Colonic mucosa (tissue), 4 donors: ENCODE measurements at regions not wholly inside any gene's neighbourhood (a gene's known extent, or its start where the extent isn't known, plus 50 kb on each side); places are given as distances from the start of the nearest gene placed in this dataset.

ENCODE experiments used
- DNase-seq: peaks from one replicate; pipeline ENCODE4 v3.0.0-alpha.2; 2020
- H3K27ac ChIP-seq: fragments of 200-600 bp; one replicate; pipeline ENCODE4 v1.8.0; 2021
- H3K27me3 ChIP-seq: fragments of 200-600 bp; one replicate; pipeline ENCODE4 v1.8.0; 2021
- H3K36me3 ChIP-seq: fragments of 200-600 bp; one replicate; pipeline ENCODE4 v1.8.0; 2021
- H3K4me1 ChIP-seq: fragments of 200-600 bp; one replicate; pipeline ENCODE4 v1.8.0; 2021; ENCODE audit warnings: mild to moderate bottlenecking
- H3K4me3 ChIP-seq: fragments of 200-600 bp; one replicate; pipeline ENCODE4 v1.8.0; 2021
- H3K9ac ChIP-seq, 2 donors: one replicate each; pipeline ENCODE4 v1.7.0; 2013; ENCODE audit warnings: control low read depth in 2 of 2, low read depth in 2 of 2, low read length in 2 of 2
- H3K9me3 ChIP-seq: fragments of 200-600 bp; one replicate; pipeline ENCODE4 v1.8.0; 2021
- CTCF ChIP-seq: fragments of 200-600 bp; IDR thresholded peaks from one replicate; pipeline ENCODE4 v1.8.0; 2022; ENCODE audit warnings: antibody characterized with exemption, mild to moderate bottlenecking
- intact Hi-C: fragments of 100-400 bp; cut with DNase I; formaldehyde crosslinking; loops from one replicate; pipeline ENCODE4 v1.14.1; 2022
- donor health status: healthy.
- donor health status: DM: no; HTN: no; CAD: no.
- donor health status: DM: no; HTN: no; CAD: no.

DNA sequence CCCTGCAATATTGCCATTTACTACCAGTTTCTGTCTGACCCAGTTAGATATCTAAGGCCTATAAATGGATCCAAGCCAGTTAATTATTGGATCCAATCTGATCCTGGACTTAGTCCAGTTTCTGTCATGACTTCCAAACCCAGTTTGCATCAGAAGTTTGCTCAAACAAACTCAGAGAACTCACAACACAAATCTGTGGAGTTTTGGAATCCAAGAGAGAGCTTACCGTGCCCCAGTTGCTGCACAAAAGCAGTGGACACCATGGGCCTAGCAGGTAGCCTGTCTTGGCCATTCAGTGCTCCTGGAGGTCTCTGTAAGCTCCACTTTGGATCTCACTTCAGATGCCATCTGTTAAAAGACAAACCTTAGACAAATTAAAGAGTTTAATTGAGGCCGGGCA lies 174.5 kb downstream of the AASDH start:
- no peak for DNase-seq
- Histone ChIP-seq H3K27ac (no peak overlapping the region), H3K9ac (no peak overlapping the region)

GRCh38 chr4:56211202-56211601 lies 176.1 kb downstream of the AASDH start:
- intact Hi-C loops: no loop called here
- no peak for DNase-seq
- Histone ChIP-seq H3K27me3 (no peaks in the 10 kb centered on the region), H3K36me3 (no peaks in the 10 kb centered on the region), H3K9ac (no peak overlapping the region), H3K4me3 (no peak overlapping the region), H3K4me1 (no peaks in the 10 kb centered on the region), H3K27ac (no peak overlapping the region), H3K9me3 (no peaks in the 10 kb centered on the region)
- no peak for TF ChIP-seq CTCF

More for the DNA sequence above, 174.5 kb downstream of the AASDH start:
- H3K4me1 ChIP-seq: no peaks in the 10 kb centered on the region
- H3K27me3 ChIP-seq: no peaks in the 10 kb centered on the region
- H3K36me3 ChIP-seq: no peaks in the 10 kb centered on the region
- intact Hi-C loops: no loop called here
- no peak overlapping the region for H3K4me3 ChIP-seq
- no peaks in the 10 kb centered on the region for H3K9me3 ChIP-seq
- TF ChIP-seq CTCF: no peak

GRCh38 chr4:56210397-56210796 lies 176.9 kb downstream of the AASDH start:
- Histone ChIP-seq H3K4me1 (no peaks in the 10 kb centered on the region), H3K9ac (no peak overlapping the region), H3K36me3 (no peaks in the 10 kb centered on the region), H3K27ac (no peak overlapping the region), H3K27me3 (no peaks in the 10 kb centered on the region), H3K4me3 (no peak overlapping the region), H3K9me3 (no peaks in the 10 kb centered on the region)
- intact Hi-C loops: no loop called here
- DNase-seq: no peak
- no peak for TF ChIP-seq CTCF

GRCh38 chr4:56209767-56210166 lies 177.5 kb downstream of the AASDH start:
- H3K27ac ChIP-seq: no peak overlapping the region
- H3K27me3 ChIP-seq: no peaks in the 10 kb centered on the region
- no peaks in the 10 kb centered on the region for H3K4me1 ChIP-seq
- no peaks in the 10 kb centered on the region for H3K9me3 ChIP-seq
- no peak for TF ChIP-seq CTCF
- no peaks in the 10 kb centered on the region for H3K36me3 ChIP-seq
- no peak for DNase-seq
- intact Hi-C loops: no loop called here
- no peak overlapping the region for H3K9ac ChIP-seq
- no peak overlapping the region for H3K4me3 ChIP-seq

- Histone ChIP-seq H3K9ac (no peak overlapping the region), H3K4me3 (no peak overlapping the region), H3K27ac (no peak overlapping the region), H3K9me3 (no peaks in the 10 kb centered on the region), H3K4me1 (no peaks in the 10 kb centered on the region), H3K36me3 (no peaks in the 10 kb centered on the region), H3K27me3 (no peaks in the 10 kb centered on the region)
- intact Hi-C loops: no loop called here
- no peak for TF ChIP-seq CTCF
- no peak for DNase-seq
Measured at GRCh38 chr4:56208103-56208502, 179.2 kb downstream of the AASDH start.

- H3K9me3 ChIP-seq: no peaks in the 10 kb centered on the region
- DNase-seq: peak; percentile 67
- no peak overlapping the region for H3K27ac ChIP-seq
- no peaks in the 10 kb centered on the region for H3K36me3 ChIP-seq
- H3K4me1 ChIP-seq: no peaks in the 10 kb centered on the region
- TF ChIP-seq CTCF: no peak
- H3K4me3 ChIP-seq: no peak overlapping the region
- no peak overlapping the region for H3K9ac ChIP-seq
- intact Hi-C loops: no loop called here
- no peaks in the 10 kb centered on the region for H3K27me3 ChIP-seq
Measured at GRCh38 chr4:56206258-56206657, 181.0 kb downstream of the AASDH start.
